A673 (cell line): ENCODE measurements at regions not wholly inside any gene's neighbourhood (a gene's known extent, or its start where the extent isn't known, plus 50 kb on each side); places are given as distances from the start of the nearest gene placed in this dataset.

Source experiments
- BruUV-seq: library from RNA; stranded (reverse); fragments of 400-500 nt; replicated peaks from 2 replicates; lab custom pipeline; 2021; lab: Mats Ljungman, UMichigan
- CTCF ChIA-PET: fragments of 300-600 bp; sonication (Branson Sonifier 250); formaldehyde crosslinking; loops from one replicate; lab custom pipeline; 2022; ENCODE audit warnings: antibody characterized with exemption; lab: Charles Lee
- POLR2A ChIA-PET: fragments of 300-600 bp; sonication (Branson Sonifier 250); formaldehyde crosslinking; loops from one replicate; lab custom pipeline; 2022; ENCODE audit warnings: antibody characterized with exemption; ENCODE audit not compliant: low non-redundant PET; lab: Charles Lee
- DNase-seq: peaks from one replicate; pipeline ENCODE4 v3.0.0-alpha.2; 2015; ENCODE audit warnings: low spot score
- H3K27ac ChIP-seq: fragments of 200-600 bp; sonication (generic); 2 replicates; pipeline ENCODE4 v1.5.1; 2016; ENCODE audit warnings: mixed run types, low read depth, mild to moderate bottlenecking, mixed read lengths, antibody characterized with exemption, low read length; ENCODE audit not compliant: poor library complexity, severe bottlenecking
- H3K27me3 ChIP-seq: fragments of 200-600 bp; sonication (generic); replicated peaks from 2 replicates; pipeline ENCODE4 v1.6.1; 2017; ENCODE audit warnings: mixed run types, low read depth, mild to moderate bottlenecking, mixed read lengths, antibody characterized with exemption, low read length; ENCODE audit not compliant: insufficient read depth, poor library complexity
- H3K36me3 ChIP-seq: fragments of 200-600 bp; sonication (generic); 2 replicates; pipeline ENCODE4 v1.6.1; 2016; ENCODE audit warnings: mixed run types, mild to moderate bottlenecking, mixed read lengths, antibody characterized with exemption, low read length; ENCODE audit not compliant: insufficient read depth, poor library complexity, severe bottlenecking
- H3K4me1 ChIP-seq: fragments of 200-600 bp; sonication (generic); 2 replicates; pipeline ENCODE4 v1.6.1; 2017; ENCODE audit warnings: mixed run types, mild to moderate bottlenecking, mixed read lengths, antibody characterized with exemption, low read length; ENCODE audit not compliant: insufficient read depth, poor library complexity, severe bottlenecking
- H3K4me3 ChIP-seq: fragments of 200-600 bp; sonication (generic); 2 replicates; pipeline ENCODE4 v1.5.1; 2016; ENCODE audit warnings: low read depth, mixed run types, mild to moderate bottlenecking, mixed read lengths, low read length; ENCODE audit not compliant: poor library complexity, severe bottlenecking
- H3K9me3 ChIP-seq: fragments of 200-600 bp; sonication (generic); 2 replicates; pipeline ENCODE4 v1.6.1; 2016; ENCODE audit warnings: mixed run types, low read depth, mild to moderate bottlenecking, mixed read lengths, antibody characterized with exemption, low read length; ENCODE audit not compliant: poor library complexity, severe bottlenecking
- EZH2 ChIP-seq: fragments of 200-600 bp; sonication (generic); IDR thresholded peaks from 2 replicates; pipeline ENCODE4 v1.6.1; 2017; ENCODE audit warnings: borderline replicate concordance, low read depth, mild to moderate bottlenecking, mixed read lengths, antibody characterized with exemption, low read length; ENCODE audit not compliant: poor library complexity, severe bottlenecking
- intact Hi-C: fragments of 100-400 bp; cut with micrococcal nuclease; formaldehyde crosslinking; loops from one replicate; pipeline ENCODE4 v1.10.0; 2022; ENCODE audit not compliant: unreplicated experiment
- TF ChIP-seq, protein P1 (sequence below): fragments of 300-800, 200-600 bp; sonication (generic); conservative IDR thresholded peaks from 2 replicates; pipeline ENCODE4 v1.5.1; 2017; ENCODE audit warnings: low read depth, mild to moderate bottlenecking, antibody characterized with exemption, low read length, moderate library complexity, mixed read lengths

DNA sequence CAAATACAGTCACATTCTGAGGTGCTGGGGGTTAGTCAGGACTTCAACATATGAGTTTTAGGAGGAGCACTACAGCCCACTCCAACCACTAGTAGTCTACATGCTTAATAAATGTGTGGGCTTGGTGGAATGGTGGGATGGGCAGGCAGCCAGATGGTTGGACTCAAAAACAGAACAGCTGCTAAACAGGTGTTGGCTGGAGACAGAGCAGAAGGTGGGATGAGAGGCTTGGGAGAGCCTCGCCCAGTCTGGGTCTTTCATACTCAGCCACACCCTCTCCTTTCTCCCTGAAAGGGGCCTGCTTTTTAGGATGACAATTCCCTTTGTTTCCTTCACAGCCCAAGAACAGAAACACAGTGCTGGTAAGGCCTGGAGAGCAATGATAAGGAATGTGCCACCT lies 143.9 kb upstream of the KLHL29 start:
- no peaks in the 10 kb centered on the region for H3K36me3 ChIP-seq
- intact Hi-C loops, result no loop called here
- POLR2A ChIA-PET, result no interaction called here

DNA sequence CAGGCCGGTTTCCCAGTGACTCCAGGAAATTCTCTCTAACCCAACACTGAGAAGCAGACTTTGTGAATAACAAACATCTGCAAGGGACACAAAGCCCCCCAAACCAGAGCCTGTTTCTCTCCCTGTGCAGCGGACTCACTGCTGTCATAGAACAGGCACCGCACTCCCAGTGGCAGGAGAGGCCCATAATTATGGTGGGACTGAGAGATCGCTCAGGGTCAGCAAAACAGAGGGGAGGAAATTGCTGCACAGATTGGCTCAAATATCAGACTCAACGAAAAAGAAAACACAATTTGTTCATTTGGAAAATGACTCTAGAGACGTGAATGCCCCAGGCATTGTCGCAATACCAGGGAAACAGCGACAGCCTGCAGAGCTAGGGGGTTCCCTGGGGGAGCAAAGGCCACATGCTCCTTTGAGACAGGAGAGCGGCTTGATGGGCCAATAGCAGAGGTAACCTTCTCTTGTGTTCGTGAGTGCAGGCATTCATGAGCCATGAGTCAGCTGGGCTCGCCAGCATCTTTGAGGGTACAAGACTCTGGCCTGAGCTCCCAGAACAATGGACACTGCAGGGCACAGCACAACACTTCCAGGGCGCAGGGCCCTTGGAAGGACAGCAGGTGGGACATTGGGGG lies 143.3 kb upstream of the KLHL29 start:
- BruUV-seq, result no TSS peak
- Histone ChIP-seq H3K4me1 (no peaks in the 10 kb centered on the region), H3K27ac (no peak overlapping the region), H3K4me3 (no peak overlapping the region), H3K27me3 (peaks cover 28% of the 10 kb centered on the region), H3K36me3 (no peaks in the 10 kb centered on the region), H3K9me3 (no peaks in the 10 kb centered on the region)
- ChIA-PET POLR2A (no interaction called here), CTCF (no interaction called here)
- TF ChIP-seq, protein P1, sequence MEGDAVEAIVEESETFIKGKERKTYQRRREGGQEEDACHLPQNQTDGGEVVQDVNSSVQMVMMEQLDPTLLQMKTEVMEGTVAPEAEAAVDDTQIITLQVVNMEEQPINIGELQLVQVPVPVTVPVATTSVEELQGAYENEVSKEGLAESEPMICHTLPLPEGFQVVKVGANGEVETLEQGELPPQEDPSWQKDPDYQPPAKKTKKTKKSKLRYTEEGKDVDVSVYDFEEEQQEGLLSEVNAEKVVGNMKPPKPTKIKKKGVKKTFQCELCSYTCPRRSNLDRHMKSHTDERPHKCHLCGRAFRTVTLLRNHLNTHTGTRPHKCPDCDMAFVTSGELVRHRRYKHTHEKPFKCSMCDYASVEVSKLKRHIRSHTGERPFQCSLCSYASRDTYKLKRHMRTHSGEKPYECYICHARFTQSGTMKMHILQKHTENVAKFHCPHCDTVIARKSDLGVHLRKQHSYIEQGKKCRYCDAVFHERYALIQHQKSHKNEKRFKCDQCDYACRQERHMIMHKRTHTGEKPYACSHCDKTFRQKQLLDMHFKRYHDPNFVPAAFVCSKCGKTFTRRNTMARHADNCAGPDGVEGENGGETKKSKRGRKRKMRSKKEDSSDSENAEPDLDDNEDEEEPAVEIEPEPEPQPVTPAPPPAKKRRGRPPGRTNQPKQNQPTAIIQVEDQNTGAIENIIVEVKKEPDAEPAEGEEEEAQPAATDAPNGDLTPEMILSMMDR, result no peak
- TF ChIP-seq EZH2, result no peak
- DNase-seq, result no peak
- intact Hi-C loops, result no loop called here

More for the DNA sequence above, 143.9 kb upstream of the KLHL29 start:
- Histone ChIP-seq H3K4me1 (no peaks in the 10 kb centered on the region), H3K9me3 (no peaks in the 10 kb centered on the region), H3K4me3 (no peak overlapping the region), H3K27me3 (peaks cover 26% of the 10 kb centered on the region), H3K27ac (no peak overlapping the region)
- TF ChIP-seq, protein P1, result no peak
- TF ChIP-seq EZH2, result no peak
- CTCF ChIA-PET, result no interaction called here
- DNase-seq, result no peak
- BruUV-seq, result no TSS peak

DNA sequence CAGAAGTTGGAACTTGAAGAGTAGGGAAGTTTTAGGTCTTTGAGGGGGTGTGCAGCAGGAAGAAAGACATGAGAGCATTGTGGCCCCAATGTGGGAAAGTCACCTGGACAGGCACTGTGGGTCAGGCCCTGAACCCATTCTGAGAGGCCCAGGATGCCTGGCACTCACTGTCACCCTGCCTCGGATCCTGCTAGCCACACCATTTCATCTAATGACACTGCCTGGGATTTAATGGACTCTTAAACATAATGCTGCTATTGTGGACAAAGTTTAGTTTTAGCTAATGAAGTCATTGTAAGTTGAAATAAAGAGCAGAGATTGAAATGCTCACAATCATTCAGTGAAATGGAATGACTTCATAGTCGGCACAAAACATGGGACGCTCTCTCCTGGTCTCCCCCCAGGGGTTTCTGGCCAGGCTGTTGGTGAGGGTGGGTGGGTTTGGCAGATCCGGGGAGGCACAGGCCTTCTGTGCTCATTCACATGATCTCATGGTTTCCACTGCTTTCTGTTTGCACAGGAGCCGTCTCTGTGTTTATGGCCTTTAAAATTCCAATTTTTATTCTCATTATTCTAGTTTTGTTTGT lies 141.8 kb upstream of the KLHL29 start:
- H3K36me3 ChIP-seq, result no peaks in the 10 kb centered on the region
- H3K4me3 ChIP-seq, result no peak overlapping the region
- ChIA-PET CTCF (no interaction called here), POLR2A (no interaction called here)
- intact Hi-C loops, result no loop called here
- H3K4me1 ChIP-seq, result no peaks in the 10 kb centered on the region
- no peak overlapping the region for H3K27ac ChIP-seq
- peaks cover 38% of the 10 kb centered on the region for H3K27me3 ChIP-seq
- BruUV-seq, result no TSS peak
- DNase-seq, result no peak
- no peaks in the 10 kb centered on the region for H3K9me3 ChIP-seq
- no peak for TF ChIP-seq EZH2
- TF ChIP-seq, protein P1, result no peak
